Omental fat pad (tissue), 3 donors: ENCODE measurements at regions not wholly inside any gene's neighbourhood (a gene's known extent, or its start where the extent isn't known, plus 50 kb on each side); places are given as distances from the start of the nearest gene placed in this dataset.

Experiments
- ATAC-seq: fragments of 150-250 bp; one replicate; pipeline ENCODE4 v1.9.1; 2016; ENCODE audit warnings: mild to moderate bottlenecking, moderate library complexity; ENCODE audit not compliant: low FRiP score
- DNase-seq: peaks from one replicate; pipeline ENCODE4 v3.0.0-alpha.2; 2019; ENCODE audit warnings: low spot score
- CTCF ChIP-seq, 3 donors: fragments of 450-650 bp; IDR thresholded peaks; one replicate each; pipeline ENCODE4 v1.5.1; 2016 to 2017; ENCODE audit warnings: antibody characterized with exemption in 3 of 3, mild to moderate bottlenecking in 3 of 3, moderate library complexity in 2 of 3

DNA sequence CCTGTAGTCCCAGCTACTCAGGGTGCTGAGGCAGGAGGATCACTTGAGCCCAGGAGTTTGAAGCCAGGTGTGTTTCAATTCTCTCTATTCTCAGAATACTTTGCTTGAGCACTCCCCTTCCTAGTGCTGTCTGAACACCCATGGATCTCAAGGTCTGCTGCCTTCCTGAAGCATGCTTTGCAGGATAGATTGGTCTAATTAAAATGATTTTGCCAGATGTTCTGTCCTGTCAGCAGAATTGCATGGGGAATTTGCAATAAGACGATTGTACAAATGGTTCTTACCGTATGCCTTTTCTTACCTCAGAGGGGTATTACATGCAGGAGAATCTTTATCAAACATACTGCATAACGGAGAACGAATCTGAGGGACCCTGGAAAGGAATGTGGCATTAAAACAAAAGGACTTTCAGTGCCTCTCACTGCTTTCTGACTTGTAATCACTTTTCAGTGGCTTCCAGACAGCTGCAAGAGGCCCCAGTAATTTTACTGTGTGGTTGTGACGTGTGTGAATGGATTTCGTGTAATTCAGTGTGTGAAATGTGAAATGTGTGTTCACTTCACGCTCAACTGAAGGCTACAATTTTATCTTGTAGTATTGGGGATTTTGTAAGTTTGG, 587.2 kb upstream of the SEMA6A start:
- ATAC-seq: no peak
- no peak for DNase-seq
- no peak for TF ChIP-seq CTCF (IDR thresholded peaks at IDR 0.05)

GRCh38 chr5:117160391-117160790, 585.8 kb upstream of the SEMA6A start:
- ATAC-seq: no peak
- no peak for DNase-seq
- TF ChIP-seq CTCF (IDR thresholded peaks at IDR 0.05): no peak

GRCh38 chr5:117149312-117149711, 574.7 kb upstream of the SEMA6A start:
- no peak for TF ChIP-seq CTCF (IDR thresholded peaks at IDR 0.05)
- no peak for DNase-seq
- ATAC-seq: no peak

DNA sequence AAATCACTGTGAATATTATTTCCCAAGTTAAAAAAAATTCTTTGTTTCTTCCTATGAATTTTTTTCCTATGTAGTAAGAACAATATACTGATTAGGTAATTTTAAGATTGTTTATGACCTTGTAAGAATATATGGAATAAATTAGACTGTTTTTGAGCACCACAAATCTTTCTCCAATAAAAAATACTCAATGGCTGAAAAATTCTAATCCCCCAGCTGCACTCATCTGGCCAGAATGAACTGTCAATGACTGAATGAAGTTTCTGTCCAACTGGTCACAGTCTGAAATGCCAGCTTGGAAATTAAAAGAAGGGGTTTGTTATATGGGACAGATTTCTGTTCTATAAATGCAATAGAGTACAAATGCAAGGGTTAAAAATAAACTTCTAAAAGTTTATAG, 569.5 kb upstream of the SEMA6A start:
- ATAC-seq (no peak), DNase-seq (no peak)
- TF ChIP-seq CTCF (IDR thresholded peaks at IDR 0.05): no peak

- DNase-seq (no peak), ATAC-seq (no peak)
- TF ChIP-seq CTCF (IDR thresholded peaks at IDR 0.05): no peak
Observed at GRCh38 chr5:117143406-117143805, 568.8 kb upstream of the SEMA6A start.

GRCh38 chr5:117138523-117138922, 563.9 kb upstream of the SEMA6A start:
- no peak for TF ChIP-seq CTCF (IDR thresholded peaks at IDR 0.05)
- DNase-seq: no peak
- no peak for ATAC-seq

GRCh38 chr5:117135851-117136250, 561.2 kb upstream of the SEMA6A start:
- TF ChIP-seq CTCF (IDR thresholded peaks at IDR 0.05): no peak
- no peak for ATAC-seq
- no peak for DNase-seq
